Astrocyte (in vitro differentiated cells and primary cell): ENCODE measurements at regions not wholly inside any gene's neighbourhood (a gene's known extent, or its start where the extent isn't known, plus 50 kb on each side); places are given as distances from the start of the nearest gene placed in this dataset.

Experiments used
- CTCF ChIP-seq: IDR thresholded peaks from 2 replicates; pipeline ENCODE4 v1.5.1; 2011; ENCODE audit warnings: low read depth, mild to moderate bottlenecking, inconsistent platforms, low read length, moderate library complexity; ENCODE audit not compliant: insufficient read depth
- EZH2 ChIP-seq: IDR thresholded peaks from 2 replicates; pipeline ENCODE4 v1.6.1; 2012; ENCODE audit warnings: mild to moderate bottlenecking, low read length, inconsistent platforms; ENCODE audit not compliant: insufficient read depth

DNA sequence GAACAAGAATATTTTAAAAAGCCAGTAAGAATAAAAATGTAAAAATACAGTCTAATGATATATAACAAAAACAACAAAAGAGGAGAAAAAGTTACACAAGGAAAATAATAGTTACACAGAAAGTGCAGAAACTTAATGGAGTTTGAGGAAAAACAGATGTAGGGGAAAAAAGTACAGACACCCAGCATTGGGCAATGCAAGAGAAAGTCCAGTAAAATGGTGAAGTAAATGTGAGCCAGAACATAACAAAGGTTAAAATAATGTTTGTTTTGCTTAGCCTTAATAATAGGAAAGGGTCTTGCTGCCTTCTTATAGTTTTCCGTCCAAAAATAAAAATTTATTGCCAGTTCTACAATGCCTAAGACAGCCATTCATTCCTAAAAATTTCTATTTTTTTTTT lies 364.2 kb downstream of the NNT start:
- TF ChIP-seq CTCF (no peak), EZH2 (no peak)
